ENCODE measurements at regions not wholly inside any gene's neighbourhood (a gene's known extent, or its start where the extent isn't known, plus 50 kb on each side); places are given as distances from the start of the nearest gene placed in this dataset.

DNA sequence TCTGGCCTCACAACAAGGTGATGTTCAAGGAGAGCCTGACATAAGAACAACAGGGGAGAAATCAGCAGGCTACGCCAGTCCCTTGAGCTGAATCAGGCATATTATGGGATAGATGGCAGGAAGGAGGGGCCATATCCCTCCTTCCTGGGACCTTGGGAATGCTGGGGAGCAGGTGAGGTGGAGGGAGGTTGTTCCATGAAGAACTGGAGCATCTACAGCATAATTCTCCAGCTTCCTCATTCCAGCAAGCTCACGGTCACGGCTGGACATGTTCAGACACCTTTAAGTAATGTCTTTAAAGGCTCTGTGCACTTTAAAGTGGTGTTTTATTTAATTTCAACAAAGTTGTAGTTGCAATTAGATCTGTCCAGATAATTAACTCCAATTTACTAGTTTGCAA is 780.5 kb downstream of the TYW1 start:
- H3K27me3 ChIP-seq (ENCODE audit: control insufficient read depth in 4 of 4, insufficient read depth in 4 of 4, low read length in 3 of 4) = no peaks in the 10 kb centered on the region
- H3K4me3 ChIP-seq (ENCODE audit: low read depth in 1 of 3, low read length in 3 of 3) = no peak overlapping the region
- H3K36me3 ChIP-seq (ENCODE audit: control insufficient read depth in 4 of 4, insufficient read depth in 3 of 4, low read depth in 1 of 4, low read length in 3 of 4) = no peaks in the 10 kb centered on the region
- H3K27ac ChIP-seq (ENCODE audit: low read depth in 1 of 2, low read length in 2 of 2) = no peak overlapping the region
- no peaks in the 10 kb centered on the region for H3K4me1 ChIP-seq (ENCODE audit: control insufficient read depth in 4 of 4, insufficient read depth in 4 of 4, low read length in 3 of 4)
- no peak for DNase-seq (ENCODE audit: low spot score)
- H3K9me3 ChIP-seq (ENCODE audit: control insufficient read depth in 4 of 4, low read length in 3 of 4) = no peaks in the 10 kb centered on the region
- TF ChIP-seq HNF4A (conservative IDR thresholded peaks at IDR 0.05) (no peak), CTCF (IDR thresholded peaks at IDR 0.05; ENCODE audit: low read depth, low read length, missing input control) (no peak), NR2F2 (IDR thresholded peaks at IDR 0.05) (no peak), RXRA (IDR thresholded peaks at IDR 0.05) (no peak), EGR1 (IDR thresholded peaks at IDR 0.05; ENCODE audit: low read depth in 2 of 2) (no peak), RAD21 (IDR thresholded peaks at IDR 0.05) (no peak), YY1 (IDR thresholded peaks at IDR 0.05) (no peak), JUND (IDR thresholded peaks at IDR 0.05) (no peak), FOXA2 (IDR thresholded peaks at IDR 0.05) (no peak), FOXA1 (IDR thresholded peaks at IDR 0.05) (no peak), GABPA (IDR thresholded peaks at IDR 0.05 in 1 of 2, conservative IDR thresholded peaks at IDR 0.05 in 1 of 2) (no peak), SP1 (IDR thresholded peaks at IDR 0.05) (no peak), TAF1 (conservative IDR thresholded peaks at IDR 0.05) (no peak)
- TF ChIP-seq, protein P1, sequence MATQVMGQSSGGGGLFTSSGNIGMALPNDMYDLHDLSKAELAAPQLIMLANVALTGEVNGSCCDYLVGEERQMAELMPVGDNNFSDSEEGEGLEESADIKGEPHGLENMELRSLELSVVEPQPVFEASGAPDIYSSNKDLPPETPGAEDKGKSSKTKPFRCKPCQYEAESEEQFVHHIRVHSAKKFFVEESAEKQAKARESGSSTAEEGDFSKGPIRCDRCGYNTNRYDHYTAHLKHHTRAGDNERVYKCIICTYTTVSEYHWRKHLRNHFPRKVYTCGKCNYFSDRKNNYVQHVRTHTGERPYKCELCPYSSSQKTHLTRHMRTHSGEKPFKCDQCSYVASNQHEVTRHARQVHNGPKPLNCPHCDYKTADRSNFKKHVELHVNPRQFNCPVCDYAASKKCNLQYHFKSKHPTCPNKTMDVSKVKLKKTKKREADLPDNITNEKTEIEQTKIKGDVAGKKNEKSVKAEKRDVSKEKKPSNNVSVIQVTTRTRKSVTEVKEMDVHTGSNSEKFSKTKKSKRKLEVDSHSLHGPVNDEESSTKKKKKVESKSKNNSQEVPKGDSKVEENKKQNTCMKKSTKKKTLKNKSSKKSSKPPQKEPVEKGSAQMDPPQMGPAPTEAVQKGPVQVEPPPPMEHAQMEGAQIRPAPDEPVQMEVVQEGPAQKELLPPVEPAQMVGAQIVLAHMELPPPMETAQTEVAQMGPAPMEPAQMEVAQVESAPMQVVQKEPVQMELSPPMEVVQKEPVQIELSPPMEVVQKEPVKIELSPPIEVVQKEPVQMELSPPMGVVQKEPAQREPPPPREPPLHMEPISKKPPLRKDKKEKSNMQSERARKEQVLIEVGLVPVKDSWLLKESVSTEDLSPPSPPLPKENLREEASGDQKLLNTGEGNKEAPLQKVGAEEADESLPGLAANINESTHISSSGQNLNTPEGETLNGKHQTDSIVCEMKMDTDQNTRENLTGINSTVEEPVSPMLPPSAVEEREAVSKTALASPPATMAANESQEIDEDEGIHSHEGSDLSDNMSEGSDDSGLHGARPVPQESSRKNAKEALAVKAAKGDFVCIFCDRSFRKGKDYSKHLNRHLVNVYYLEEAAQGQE (IDR thresholded peaks at IDR 0.05) = no peak
- TF ChIP-seq, protein P2, sequence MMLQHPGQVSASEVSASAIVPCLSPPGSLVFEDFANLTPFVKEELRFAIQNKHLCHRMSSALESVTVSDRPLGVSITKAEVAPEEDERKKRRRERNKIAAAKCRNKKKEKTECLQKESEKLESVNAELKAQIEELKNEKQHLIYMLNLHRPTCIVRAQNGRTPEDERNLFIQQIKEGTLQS (IDR thresholded peaks at IDR 0.05) = no peak
- no peak overlapping the region for H3K9ac ChIP-seq (ENCODE audit: low read depth in 1 of 2, low read length in 2 of 2)
- 88% methylated on average over 3 of the region's 3 CpGs for WGBS

GRCh38 chr7:67781841-67782240 is 785.2 kb downstream of the TYW1 start:
- Histone ChIP-seq H3K27ac (ENCODE audit: low read depth in 1 of 2, low read length in 2 of 2) (no peak overlapping the region), H3K4me1 (ENCODE audit: control insufficient read depth in 4 of 4, insufficient read depth in 4 of 4, low read length in 3 of 4) (no peaks in the 10 kb centered on the region), H3K4me3 (ENCODE audit: low read depth in 1 of 3, low read length in 3 of 3) (no peak overlapping the region), H3K36me3 (ENCODE audit: control insufficient read depth in 4 of 4, insufficient read depth in 3 of 4, low read depth in 1 of 4, low read length in 3 of 4) (no peaks in the 10 kb centered on the region), H3K27me3 (ENCODE audit: control insufficient read depth in 4 of 4, insufficient read depth in 4 of 4, low read length in 3 of 4) (no peaks in the 10 kb centered on the region), H3K9ac (ENCODE audit: low read depth in 1 of 2, low read length in 2 of 2) (no peak overlapping the region), H3K9me3 (ENCODE audit: control insufficient read depth in 4 of 4, low read length in 3 of 4) (no peaks in the 10 kb centered on the region)
- 83% methylated on average over 7 of the region's 7 CpGs for WGBS
- TF ChIP-seq, protein P3, sequence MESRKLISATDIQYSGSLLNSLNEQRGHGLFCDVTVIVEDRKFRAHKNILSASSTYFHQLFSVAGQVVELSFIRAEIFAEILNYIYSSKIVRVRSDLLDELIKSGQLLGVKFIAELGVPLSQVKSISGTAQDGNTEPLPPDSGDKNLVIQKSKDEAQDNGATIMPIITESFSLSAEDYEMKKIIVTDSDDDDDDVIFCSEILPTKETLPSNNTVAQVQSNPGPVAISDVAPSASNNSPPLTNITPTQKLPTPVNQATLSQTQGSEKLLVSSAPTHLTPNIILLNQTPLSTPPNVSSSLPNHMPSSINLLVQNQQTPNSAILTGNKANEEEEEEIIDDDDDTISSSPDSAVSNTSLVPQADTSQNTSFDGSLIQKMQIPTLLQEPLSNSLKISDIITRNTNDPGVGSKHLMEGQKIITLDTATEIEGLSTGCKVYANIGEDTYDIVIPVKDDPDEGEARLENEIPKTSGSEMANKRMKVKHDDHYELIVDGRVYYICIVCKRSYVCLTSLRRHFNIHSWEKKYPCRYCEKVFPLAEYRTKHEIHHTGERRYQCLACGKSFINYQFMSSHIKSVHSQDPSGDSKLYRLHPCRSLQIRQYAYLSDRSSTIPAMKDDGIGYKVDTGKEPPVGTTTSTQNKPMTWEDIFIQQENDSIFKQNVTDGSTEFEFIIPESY (IDR thresholded peaks at IDR 0.05) = no peak
- TF ChIP-seq HNF4A (conservative IDR thresholded peaks at IDR 0.05) (no peak), SP1 (IDR thresholded peaks at IDR 0.05) (no peak), HNF4G (IDR thresholded peaks at IDR 0.05) (no peak), JUND (IDR thresholded peaks at IDR 0.05) (no peak), FOXA1 (IDR thresholded peaks at IDR 0.05) (no peak), RXRA (IDR thresholded peaks at IDR 0.05) (no peak), YY1 (IDR thresholded peaks at IDR 0.05) (no peak), GABPA (IDR thresholded peaks at IDR 0.05 in 1 of 2, conservative IDR thresholded peaks at IDR 0.05 in 1 of 2) (no peak)
- TF ChIP-seq, protein P4, sequence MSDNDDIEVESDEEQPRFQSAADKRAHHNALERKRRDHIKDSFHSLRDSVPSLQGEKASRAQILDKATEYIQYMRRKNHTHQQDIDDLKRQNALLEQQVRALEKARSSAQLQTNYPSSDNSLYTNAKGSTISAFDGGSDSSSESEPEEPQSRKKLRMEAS (IDR thresholded peaks at IDR 0.05) = no peak
- no peak for DNase-seq (ENCODE audit: low spot score)
